Astrocyte of the cerebellum (primary cell): ENCODE measurements at regions not wholly inside any gene's neighbourhood (a gene's known extent, or its start where the extent isn't known, plus 50 kb on each side); places are given as distances from the start of the nearest gene placed in this dataset.
"Not testable (repeated sequence)": the region's sequence is repeated elsewhere in the genome, so short reads cannot be mapped to it uniquely, and the experiment has no call there.

Experiments
- DNase-seq: peaks from one replicate; pipeline ENCODE4 v3.0.0-alpha.2; 2011; ENCODE audit warnings: low read depth
- H3K4me3 ChIP-seq: 2 replicates; pipeline ENCODE4 v1.5.1; 2011; ENCODE audit warnings: mild to moderate bottlenecking, low read depth, low read length, moderate library complexity
- in situ Hi-C: cut with HindIII; loops from 2 replicates; pipeline ENCODE4 v1.10.0; 2017; ENCODE audit warnings: low sequenced_read_pairs
- TF ChIP-seq, protein P1 (sequence below): IDR thresholded peaks from 2 replicates; pipeline ENCODE4 v1.5.1; 2012; ENCODE audit warnings: low read length, low read depth, moderate library complexity, mild to moderate bottlenecking; ENCODE audit errors: missing control alignments

DNA sequence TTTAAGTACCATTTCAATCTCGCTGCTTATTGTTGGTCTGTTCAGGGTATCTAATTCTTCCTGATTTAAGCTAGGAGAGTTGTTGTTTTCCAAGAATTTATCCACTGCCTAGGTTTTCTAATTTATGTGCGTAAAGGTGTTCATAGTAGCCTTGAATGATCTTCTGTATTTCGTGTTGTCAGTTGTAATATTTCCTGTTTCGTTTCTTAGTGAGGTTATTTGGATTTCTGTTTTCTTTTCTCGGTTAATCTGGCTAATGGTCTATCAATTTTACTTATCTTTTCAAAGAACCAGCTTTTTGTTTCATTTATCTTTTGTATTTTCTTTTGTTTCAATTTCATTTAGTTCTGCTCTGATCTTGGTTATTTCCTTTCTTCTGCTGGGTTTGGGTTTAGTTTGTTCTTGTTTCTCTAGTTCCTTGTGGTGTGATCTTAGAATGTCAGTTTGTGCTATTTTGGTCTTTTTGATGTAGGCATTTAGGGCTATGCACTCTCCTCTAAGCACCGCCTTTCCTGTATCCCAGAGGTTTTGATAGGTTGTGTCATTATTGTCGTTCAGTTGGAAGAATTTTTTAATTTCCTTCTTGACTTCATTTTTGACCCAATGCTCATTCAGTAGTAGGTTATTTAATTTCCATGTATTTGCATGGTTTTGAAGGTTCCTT lies 92.5 kb upstream of the CSRP2 start:
- in situ Hi-C loops, H3K4me3 ChIP-seq, DNase-seq: not testable (repeated sequence)

DNA sequence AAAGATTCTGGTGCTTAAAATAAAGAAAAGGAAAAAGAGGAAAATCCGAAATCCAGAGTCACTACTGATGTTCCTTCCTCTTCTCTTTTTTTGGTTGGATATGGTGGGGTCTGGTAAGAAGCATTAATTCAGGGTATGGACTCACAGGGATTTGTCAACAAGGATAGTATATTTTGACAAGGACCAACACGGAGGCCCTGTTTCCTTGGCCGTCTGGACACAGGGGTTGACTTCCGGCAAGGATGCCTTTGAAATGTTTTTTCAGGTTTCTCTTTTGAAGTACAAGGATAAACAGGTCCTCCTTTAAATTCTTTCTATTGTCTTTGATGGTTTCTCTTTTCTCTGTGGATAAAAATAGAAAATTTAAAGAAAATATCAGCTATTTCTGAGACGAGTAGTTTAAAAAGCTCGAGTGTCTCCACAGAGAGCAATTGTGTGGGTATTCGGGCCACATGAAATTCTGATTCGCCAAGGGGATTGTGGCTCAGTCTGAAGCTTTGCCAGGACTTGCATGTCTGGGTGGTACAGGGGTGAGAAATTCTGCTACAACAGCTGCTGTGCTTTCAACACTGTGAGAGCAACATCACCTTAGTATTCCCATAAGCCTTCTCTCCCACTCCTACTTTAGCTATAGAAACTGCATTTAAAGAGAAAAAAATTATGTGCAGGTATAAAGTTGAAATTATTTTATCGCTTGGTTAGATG lies 88.5 kb upstream of the CSRP2 start:
- in situ Hi-C loops, result no loop called here
- TF ChIP-seq, protein P1, sequence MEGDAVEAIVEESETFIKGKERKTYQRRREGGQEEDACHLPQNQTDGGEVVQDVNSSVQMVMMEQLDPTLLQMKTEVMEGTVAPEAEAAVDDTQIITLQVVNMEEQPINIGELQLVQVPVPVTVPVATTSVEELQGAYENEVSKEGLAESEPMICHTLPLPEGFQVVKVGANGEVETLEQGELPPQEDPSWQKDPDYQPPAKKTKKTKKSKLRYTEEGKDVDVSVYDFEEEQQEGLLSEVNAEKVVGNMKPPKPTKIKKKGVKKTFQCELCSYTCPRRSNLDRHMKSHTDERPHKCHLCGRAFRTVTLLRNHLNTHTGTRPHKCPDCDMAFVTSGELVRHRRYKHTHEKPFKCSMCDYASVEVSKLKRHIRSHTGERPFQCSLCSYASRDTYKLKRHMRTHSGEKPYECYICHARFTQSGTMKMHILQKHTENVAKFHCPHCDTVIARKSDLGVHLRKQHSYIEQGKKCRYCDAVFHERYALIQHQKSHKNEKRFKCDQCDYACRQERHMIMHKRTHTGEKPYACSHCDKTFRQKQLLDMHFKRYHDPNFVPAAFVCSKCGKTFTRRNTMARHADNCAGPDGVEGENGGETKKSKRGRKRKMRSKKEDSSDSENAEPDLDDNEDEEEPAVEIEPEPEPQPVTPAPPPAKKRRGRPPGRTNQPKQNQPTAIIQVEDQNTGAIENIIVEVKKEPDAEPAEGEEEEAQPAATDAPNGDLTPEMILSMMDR, result no peak

DNA sequence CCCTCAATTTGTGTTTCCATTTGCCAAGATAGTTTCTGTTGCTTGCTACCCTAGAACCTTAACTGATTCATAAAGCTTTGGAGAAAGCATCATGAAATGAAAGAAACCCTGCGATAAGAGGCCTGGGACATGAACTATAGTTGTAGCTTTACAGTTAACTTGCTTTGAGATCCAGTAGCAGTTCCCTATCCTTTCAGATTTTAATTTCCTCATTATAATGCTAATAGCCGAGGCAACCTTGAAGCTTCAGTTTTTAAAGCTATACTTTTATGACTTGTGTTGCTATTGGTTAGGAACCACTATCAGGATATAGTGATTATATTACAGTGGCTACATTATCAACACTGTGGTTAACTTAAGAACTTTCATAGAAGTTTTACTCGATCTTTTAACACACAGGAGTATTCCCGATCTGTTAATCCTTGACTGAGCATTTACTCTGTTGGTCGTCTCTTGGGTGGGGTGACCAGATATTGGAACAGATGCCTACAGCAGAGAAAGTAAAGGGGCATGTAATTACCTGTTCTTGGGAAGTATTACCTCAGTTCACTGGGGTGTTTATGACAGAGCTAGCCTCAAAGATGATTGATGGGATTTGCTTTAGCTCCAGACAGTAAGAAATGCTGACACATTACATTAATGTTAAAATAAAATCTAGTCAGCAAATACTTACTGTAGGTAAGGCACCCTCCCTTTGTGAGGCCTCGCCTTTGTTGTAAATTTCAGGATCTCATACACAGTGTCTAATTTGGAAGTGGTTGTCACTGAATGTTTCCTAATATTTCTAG lies 86.2 kb upstream of the CSRP2 start:
- no peak for DNase-seq
- H3K4me3 ChIP-seq, result no peak overlapping the region
- in situ Hi-C loops, result no loop called here
- TF ChIP-seq, protein P1, result no peak

More for the DNA sequence above, 88.5 kb upstream of the CSRP2 start:
- DNase-seq, result no peak
- no peak overlapping the region for H3K4me3 ChIP-seq

DNA sequence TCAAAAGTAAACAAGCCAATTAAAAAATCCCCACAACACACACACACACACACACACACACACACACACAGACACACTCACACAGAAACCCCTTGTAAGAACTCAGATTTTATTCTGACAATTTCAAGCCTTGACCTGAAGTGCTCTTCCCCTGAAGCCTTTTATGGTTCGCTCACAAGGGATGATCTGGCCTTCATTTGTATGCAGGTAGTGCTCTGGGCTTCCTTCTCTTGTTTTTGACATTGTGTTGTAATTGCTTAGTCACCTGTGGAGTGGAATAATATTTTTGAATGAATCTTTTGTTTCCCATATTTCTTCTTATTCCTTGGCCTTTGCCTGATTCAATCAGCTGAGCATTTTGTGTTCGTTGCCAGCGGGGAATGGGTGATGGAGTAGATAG lies 83.3 kb upstream of the CSRP2 start:
- TF ChIP-seq, protein P1, result no peak
- DNase-seq, result no peak
- in situ Hi-C loops, result no loop called here
- no peak overlapping the region for H3K4me3 ChIP-seq

DNA sequence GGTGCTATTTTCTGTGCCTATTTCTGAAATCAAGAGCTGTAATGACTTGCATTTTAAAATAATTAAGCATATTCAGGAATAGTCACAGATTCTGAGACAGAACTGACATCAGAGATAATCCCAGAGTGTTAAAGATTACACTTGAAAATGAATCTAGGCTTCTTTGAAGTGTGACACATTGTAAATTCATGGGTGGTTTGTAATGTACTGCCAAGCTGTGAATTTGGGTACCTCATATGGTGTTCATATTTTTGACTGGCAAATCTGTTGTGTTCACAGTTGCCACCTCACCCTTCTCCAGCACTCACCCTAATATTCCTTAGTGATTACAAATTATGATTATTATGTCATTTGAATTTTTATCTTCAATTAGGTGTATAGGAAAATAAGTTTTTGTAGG lies 78.5 kb upstream of the CSRP2 start:
- H3K4me3 ChIP-seq, result no peak overlapping the region
- TF ChIP-seq, protein P1, result no peak
- no peak for DNase-seq
- in situ Hi-C loops, result no loop called here

DNA sequence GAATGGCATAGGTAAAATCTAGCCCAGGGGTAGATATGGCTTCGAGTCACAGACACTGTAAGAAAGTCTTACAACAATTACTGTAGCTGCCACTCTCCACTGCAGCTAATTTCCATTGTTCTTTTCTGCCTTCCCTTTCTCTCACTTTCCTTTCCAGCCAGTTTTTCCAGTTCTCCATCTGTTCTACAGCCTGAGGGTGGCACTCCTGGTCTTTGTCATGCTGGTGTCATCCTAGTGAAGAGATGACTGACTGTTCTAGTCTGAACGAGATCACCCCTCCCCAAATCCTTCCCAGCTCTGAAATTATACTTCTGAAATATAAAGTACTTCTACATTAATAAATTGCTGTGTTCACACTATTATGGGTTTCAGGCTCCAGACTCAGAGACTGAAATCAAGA lies 74.2 kb upstream of the CSRP2 start:
- DNase-seq, result no peak
- TF ChIP-seq, protein P1, result no peak
- in situ Hi-C loops, result no loop called here
- no peak overlapping the region for H3K4me3 ChIP-seq
